HG03460 (cell line): ENCODE measurements at regions not wholly inside any gene's neighbourhood (a gene's known extent, or its start where the extent isn't known, plus 50 kb on each side); places are given as distances from the start of the nearest gene placed in this dataset.
"Not testable (repeated sequence)": the region's sequence is repeated elsewhere in the genome, so short reads cannot be mapped to it uniquely, and the experiment has no call there.

Source experiments
- ATAC-seq: cut with Tn5 transposase; IDR thresholded peaks from one replicate; pipeline ENCODE4 v1.9.1; 2021; ENCODE audit not compliant: unreplicated experiment

DNA sequence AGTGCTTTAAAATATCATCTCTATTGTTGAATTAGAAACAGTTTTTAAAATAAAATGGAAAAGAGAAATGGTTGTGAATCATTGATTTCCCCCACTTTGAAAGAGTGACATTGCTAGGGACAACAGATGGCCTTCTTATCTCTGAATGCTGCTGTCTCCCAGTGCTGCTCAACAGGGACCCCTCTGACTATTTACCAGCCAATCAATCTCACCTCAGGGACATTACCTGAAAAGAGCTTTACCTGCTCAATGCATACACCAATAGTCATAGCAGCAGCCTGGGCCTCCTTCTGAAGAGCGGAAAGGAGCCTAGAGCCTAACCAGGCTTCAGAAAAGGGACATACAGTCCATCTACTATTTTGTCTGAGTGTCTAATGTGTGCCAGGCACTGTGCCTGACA, 162.8 kb downstream of the CGGBP1 start:
- ATAC-seq = no peak

DNA sequence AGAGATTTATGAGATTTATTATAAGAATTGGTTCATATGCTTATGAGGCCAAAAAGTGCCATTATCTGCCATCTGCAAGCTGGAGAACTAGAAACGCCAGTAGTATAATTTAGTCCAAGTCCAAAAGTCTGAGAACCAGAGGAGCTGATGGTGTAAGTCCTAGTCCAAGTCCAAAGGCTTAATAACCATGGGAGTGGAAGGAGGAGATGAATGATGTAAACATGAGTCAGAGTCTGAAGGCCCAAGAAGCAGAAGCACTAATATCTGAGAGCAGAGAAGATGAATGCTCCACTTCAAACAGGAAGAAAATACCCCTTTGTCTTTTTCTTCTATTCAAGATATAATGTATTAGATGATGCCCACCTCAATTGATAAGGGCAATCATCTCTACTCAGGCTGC, 185.7 kb downstream of the CGGBP1 start:
- ATAC-seq = no peak

DNA sequence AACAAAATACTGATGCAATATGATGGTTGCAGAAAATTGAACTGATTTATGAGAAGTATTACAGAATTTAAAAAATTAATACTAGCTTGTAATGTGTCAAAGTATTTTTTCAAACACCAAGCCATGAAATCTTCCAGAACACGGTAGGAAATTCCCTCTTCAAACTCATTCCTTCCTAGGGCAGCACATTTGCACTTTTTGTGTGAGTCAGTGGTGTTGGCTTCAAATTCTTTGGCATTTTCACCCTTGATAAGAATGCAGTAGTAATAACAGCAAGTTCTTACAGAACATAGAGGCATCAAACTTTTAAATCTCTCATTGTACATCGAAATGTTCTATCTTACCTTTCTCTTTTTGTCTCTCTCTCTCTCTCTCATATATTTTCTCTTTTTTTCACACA, 191.8 kb downstream of the CGGBP1 start:
- no peak for ATAC-seq

DNA sequence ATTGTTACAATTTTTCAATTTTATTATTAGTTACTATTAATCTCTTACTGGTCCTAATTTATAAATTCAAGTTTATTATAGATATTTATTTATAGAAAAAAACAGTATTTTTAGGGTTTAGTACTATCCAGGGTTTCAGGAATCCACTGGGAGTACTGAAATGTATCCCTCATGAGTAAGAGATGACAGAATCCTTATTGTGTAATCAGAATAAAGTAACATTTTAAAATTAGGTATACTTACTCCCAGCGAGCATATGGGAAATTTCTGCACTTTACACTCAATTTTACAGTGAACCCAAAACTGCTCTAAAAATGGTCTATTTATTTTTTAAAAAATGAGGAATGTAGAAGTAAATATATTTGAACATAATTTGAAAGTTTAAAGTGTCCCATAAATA, 202.7 kb downstream of the CGGBP1 start:
- ATAC-seq = no peak

DNA sequence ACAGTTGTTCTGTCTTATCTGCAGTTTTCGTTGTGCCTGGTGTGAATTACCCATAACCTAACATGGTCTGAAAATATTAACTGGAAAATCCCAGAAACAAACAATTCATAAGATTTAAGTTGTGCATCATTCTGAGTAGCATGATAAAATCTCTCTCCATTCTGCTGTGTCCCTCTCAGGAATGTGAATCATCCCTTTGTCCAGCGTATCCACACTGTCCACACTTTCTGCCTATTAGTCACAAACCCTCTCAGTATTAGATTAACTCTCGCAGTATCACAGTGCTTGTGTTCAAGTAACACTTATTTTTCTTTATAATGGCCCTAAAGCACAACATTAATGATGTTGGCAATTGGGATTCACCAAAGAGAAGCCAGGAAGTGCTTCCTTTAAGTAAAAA, 203.2 kb downstream of the CGGBP1 start:
- no peak for ATAC-seq

DNA sequence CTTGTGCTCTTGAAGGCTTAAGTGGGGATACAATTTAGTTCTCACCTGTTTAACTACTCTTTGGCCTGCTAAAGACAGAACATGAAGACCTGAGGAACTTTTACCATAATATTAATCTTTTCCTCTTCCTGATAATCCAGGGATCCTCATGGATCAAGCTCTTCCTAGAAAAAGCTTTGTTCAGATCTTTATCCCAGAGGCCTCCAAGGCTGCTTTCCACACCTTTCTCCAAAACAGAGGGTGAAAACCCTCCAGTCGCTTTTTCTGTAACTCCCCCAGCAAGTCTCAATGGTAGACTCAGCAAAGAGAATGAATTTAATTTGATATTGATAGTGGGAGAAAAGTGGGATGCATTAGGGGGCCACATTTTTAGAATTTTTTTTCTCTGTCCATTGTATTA, 203.6 kb downstream of the CGGBP1 start:
- no peak for ATAC-seq

DNA sequence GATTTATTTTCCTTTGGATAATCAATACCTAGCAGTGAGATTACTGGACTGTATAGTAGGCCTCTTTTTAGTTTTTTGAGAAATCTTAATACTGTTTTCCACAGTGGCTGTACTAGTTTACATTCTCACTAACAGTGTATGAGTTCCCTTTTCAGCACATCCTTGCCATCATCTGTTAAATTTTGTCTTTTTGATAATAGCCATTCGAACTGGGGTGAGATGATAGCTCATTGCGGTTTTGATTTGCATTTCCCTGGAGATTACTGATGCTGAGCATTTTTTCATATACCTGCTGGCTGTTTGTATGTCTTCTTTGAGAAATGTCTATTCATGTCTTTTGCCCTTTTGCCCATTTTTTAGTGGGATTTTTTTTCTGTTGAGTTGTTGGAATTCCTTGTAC, 210.8 kb downstream of the CGGBP1 start:
- ATAC-seq = no peak

DNA sequence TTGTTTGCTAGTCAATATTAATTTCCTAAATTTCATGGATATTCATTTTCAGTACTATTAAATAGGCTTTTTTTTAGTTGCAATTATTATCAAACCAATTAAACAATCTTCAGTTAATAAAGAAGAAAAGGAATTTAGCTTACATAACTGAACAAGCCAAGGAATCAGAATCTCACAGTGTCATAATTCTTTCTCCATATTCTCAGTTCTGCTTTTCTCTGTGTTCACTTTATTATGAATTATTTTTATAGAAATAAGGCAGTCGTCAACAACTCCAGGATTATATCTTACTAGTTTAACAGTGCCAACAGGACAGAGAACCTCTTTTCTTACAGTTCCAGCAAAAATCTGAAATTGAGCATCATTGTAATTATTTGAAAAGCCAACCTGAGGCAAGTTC, 221.7 kb downstream of the CGGBP1 start:
- ATAC-seq = no peak

DNA sequence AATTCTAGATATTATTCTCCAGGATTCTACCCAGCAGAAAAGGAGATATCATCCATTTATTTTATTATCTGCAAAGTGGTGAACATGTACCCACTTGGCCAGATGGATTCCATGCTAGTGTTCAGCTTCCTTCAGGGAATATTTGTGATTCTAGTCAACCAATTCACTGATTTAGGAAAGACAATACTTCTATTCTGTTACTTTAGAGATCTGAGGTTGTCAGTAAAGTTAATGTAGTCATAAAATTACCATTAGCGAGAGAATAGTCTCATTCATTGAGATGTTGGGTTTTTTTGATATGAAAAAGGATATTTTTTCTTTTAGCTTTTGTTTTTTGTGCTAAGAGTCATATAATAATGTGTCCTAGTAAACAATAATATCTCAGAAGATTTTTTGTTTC, 222.8 kb downstream of the CGGBP1 start:
- no peak for ATAC-seq

DNA sequence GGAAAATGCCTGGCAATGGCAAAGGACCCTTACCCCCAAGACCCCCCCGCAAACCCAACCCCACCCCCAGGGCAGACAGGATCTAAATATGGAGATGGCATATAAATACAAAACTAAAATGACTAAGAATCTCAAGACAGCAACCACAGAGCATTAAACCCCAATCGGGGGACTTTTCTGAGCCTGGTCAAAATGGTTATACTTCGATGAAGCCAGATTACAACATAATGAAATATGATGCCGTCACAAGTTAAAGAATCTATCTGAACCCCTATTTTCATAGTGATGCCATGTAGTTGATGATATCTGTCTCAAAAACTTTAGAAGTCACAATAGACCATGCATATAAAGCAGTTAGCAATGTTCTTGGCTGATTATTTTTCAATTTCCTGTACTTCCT, 223.6 kb downstream of the CGGBP1 start:
- ATAC-seq = no peak

DNA sequence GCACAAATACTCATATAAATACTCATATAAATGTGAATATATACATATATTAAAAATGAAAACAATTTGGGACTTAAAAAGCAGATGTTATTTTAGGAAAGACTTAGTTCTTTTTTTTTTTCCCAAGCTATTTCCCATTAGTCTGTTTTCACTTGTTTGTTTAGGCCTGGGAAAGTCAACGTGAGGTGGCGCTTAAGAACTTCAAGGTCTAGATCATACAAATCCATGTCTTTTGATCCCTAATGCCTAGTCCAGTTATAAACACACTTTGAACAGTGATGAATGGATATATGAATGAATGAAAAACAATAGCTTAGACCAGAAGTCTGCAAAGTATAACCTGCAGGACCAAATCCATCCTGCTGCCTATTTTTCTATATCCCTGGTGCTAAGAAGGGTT, 224.5 kb downstream of the CGGBP1 start:
- ATAC-seq = no peak

DNA sequence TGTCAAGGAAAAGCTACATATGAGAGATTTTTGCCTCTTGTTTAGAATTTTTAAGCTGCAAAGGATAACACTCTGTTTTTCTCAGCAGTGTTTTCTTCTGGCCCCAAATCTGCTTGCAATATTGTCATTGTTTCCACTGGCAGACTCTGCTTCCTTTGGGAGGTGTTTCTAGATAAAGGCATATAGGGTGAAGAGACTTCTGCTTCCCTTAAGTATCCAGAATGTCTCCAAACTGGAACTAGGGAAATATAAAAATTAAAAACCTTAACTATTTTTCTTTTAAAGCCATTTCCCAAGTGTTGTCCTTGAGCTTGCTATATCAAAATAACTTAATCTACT, 225.8 kb downstream of the CGGBP1 start:
- ATAC-seq = no peak

DNA sequence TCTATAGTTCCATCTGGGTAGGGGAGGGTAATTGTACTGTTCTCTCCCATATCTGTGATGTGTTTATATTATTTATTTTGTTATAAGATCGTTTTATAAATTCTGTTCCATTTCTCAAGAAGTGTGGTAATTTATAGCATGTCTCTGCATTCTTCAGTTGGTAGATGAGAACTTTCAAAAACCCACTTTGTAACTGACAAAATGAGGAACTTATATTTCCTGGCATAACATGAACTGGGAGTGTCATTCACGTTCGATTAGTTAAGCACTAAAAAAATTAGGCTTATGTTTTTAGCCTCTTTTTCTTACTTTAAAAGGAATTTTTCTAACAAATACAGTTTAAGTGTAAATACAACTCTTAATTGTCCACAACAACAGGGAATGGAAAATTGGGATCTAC, 230.8 kb downstream of the CGGBP1 start:
- ATAC-seq = no peak

DNA sequence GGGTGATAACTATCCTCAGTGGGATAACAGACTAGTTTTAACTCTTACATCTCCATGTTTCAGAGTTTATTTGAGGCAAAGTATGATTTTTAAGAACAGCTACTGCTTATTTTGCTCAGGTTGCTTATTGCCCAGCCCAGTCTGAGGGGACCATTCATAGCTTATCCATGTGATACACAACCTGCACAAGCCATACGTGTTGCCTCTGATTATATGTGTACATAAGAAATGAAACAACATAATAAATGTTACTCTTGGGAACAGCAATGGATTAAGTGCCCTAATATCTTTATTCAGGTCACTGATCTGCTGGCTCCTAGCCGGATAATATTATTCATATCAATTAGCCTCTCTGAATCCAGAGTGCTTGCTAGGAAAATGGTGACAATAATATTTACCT, 236.2 kb downstream of the CGGBP1 start:
- no peak for ATAC-seq

DNA sequence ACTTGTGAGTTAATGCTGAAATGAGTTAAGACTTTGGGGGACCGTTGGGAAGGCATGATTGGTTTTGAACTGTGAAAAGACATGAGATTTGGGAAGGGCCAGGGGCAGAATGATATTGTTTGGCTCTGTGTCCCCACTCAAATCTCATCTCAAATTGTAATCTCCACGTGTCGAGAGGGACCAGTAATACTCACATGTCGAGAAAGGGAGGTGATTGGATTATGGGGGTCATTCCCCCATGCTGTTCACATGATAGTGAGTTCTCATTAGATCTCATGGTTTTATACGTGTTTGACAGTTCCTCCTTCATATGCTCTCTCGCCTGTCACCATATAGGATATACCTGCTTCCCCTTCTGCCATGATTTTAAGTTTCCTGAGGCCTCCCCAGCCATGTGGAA, 245.3 kb downstream of the CGGBP1 start:
- not testable (repeated sequence) for ATAC-seq

DNA sequence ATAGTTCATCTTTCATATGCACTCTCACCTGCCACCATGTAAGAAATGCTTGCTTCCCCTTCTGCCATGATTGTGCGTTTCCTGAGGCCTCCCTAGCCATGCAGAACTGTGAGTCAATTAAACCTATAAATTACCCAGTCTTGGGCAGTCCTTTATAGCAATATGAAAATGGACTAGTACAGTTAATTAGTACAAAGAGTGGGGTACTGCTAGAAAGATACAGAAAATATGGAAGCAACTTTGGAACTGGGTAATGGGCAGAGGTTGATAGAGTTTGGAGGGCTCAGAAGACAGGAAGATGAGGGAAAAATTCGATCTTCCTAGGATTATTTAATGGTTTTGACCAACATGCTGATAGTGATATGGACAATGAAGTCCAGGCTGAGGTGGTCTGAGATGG, 246.9 kb downstream of the CGGBP1 start:
- ATAC-seq = no peak

DNA sequence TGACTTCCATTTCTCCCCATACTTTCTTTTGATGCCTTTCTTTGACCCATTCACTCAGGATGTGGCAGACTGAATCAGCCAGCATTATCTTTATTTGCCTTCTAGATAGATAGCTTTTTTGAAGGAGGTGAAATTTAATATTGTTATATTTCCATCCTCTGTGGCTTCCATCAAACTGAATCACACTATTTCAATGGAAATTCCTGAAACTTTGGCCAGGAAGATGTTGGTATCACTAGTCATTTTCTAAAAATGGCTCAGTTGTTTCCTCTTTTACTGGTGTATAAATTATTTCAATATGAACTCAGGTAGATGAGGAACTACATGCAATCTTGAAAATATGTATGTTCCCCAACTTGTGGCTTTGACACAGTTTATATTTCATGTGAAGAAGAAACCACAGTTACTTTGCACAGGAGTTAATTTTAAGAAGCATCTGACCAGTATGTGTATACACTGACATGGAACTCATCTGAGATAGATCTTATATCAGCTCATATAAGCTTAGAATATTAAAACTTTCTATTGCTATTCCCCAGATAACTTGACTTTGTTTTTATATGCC, 248.3 kb downstream of the CGGBP1 start:
- ATAC-seq = no peak

DNA sequence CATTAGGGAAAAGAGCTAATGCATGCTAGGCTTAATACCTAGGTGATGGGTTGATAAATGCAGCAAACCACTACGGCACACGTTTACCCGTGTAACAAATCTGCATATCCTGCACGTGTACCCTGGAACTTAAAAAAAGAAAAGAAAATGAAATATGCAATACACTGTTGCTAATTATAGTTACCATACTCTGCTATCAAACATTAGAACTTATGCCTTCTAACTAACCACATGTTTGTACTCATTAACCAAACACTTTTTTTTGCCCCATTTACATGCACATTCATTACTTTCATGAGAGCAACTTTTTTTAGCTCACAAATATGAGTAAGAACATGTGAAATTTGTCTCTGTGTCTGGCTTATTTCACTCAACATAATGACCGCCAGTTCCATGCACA, 253.1 kb downstream of the CGGBP1 start:
- peak; percentile 84 for ATAC-seq

DNA sequence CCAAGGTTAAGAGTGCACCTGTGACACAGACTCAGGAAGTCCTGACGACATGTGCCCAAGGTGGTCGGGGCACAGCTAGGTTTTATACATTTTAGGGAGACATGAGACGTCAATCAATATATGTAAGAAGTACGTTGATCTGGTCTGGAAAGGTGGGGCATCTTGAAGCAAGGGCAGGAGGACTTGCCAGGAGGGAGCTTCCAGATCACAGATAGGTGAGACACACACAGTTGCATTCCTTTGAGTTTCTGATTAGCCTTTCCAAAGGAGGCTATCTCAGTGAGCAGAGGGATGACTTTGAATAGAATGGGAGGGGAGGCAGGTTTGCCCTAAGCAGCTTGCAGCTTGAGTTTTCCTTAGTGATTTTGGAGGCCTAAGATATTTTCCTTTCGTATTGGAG, 257.4 kb downstream of the CGGBP1 start:
- no peak for ATAC-seq

DNA sequence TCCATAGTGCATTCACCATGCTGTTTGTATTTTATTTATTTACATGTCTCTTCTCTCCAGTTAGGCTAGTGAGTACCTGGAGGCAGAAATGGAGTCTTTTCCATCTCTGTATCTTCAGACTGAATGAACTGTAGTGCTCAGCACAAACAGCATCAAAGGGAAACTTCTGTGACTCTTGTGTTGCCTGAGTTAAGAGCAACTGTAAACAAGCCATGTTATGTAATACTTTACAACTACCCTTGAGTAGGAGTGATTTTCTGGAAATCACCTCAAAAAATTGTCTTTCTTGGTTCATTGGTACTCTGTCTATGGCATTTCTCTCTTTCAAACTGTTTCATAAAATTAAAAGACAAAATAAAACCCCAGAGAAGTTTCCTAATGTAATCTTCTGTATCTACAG, 258.3 kb downstream of the CGGBP1 start:
- ATAC-seq = no peak

DNA sequence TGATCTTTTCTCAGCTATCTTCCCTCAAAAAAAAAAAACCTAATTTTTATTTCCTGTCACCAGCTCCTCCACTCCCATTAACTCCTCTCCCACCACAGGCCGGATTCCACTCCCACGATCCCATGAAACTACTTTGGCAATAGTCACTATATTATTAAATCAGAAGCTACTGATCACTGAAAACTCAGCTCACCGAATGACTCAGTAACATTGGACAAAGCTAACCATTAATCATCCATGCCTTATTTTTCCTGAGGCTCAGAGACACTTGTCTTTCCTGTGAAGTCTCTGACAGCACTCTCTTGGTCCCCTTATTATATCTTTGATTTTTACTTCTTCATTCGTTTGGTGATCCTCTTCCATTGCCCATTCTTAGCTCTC, 260.2 kb downstream of the CGGBP1 start:
- no peak for ATAC-seq

DNA sequence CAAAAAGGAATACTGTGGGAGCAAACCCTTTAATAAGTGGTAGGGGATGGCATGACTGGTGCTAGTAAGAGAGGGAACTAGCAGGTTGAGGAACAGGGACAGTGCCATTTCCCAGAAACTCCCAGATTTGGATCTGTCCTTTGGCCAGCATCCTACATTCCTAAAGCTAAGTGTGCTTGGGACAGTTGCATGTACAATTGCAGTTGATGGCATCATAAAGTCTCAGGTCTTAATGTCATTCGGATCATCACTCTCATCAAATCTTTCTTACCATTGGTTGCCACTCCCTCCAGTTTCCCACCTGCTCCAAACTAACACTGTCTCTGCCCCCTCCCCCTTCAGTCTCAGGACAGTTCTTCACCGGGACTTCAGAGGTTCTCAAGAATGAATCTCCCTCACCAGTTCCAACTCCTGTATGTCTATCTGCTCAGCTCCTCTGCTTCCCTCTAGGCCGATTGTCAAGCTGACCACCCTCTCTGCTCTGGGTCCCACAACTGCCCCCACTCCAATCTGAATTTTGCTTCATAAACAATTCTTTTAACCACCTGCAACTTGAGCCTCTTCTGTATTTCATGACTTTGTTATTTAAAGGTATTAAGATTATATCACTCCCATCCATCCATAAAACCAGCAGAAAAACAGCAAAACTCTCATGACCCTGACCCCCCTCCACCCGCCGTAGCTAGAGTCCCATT, 260.8 kb downstream of the CGGBP1 start:
- no peak for ATAC-seq

DNA sequence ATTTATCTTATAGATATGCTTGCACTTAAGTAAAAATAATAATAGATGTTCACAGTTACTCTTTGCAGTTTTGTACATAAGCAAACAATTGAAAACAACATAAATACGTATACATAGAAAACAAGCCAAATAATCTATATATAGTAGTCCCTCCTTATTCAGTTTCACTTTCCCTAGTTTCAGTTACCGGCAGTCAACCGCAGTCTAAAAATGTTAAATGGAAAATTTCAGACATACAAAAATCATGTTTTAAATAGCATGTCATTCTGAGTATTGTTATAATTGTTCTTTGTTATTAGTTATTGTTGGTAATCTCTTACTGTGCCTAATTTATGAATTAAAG, 262.0 kb downstream of the CGGBP1 start:
- ATAC-seq = no peak
